HepG2 (cell line): ENCODE measurements at regions not wholly inside any gene's neighbourhood (a gene's known extent, or its start where the extent isn't known, plus 50 kb on each side); places are given as distances from the start of the nearest gene placed in this dataset.
"Not testable (repeated sequence)": the region's sequence is repeated elsewhere in the genome, so short reads cannot be mapped to it uniquely, and the experiment has no call there.

Source experiments
- ATF1 ChIP-seq: IDR thresholded peaks from 2 replicates; pipeline ENCODE4 v1.6.1; 2016; ENCODE audit warnings: mild to moderate bottlenecking, control low read depth
- CCDC6 ChIP-seq: sonication (generic); formaldehyde crosslinking; IDR thresholded peaks from 2 replicates; pipeline ENCODE4 v1.8.1; 2022; ENCODE audit warnings: mild to moderate bottlenecking, missing genetic modification reagents, moderate library complexity
- CHD4 ChIP-seq: fragments of 200-600 bp; sonication (generic); IDR thresholded peaks from 2 replicates; pipeline ENCODE4 v1.7.0; 2017; ENCODE audit warnings: mild to moderate bottlenecking, low read length, borderline replicate concordance
- CTCF ChIP-seq: sonication (generic); formaldehyde crosslinking; IDR thresholded peaks from 2 replicates; pipeline ENCODE4 v1.5.0; 2020; ENCODE audit warnings: mild to moderate bottlenecking, missing genetic modification reagents, moderate library complexity
- FIP1L1 ChIP-seq: fragments of 200-400 bp; formaldehyde crosslinking; IDR thresholded peaks from 2 replicates; pipeline ENCODE4 v1.6.1; 2018; ENCODE audit warnings: low read depth, mild to moderate bottlenecking, low read length, moderate library complexity, borderline replicate concordance; ENCODE audit not compliant: insufficient read depth
- FOXO1 ChIP-seq: sonication (generic); formaldehyde crosslinking; IDR thresholded peaks from 2 replicates; pipeline ENCODE4 v1.4.0; 2020; ENCODE audit warnings: missing genetic modification reagents
- HNRNPUL1 ChIP-seq: fragments of 200-400 bp; formaldehyde crosslinking; IDR thresholded peaks from 2 replicates; pipeline ENCODE4 v1.6.1; 2017; ENCODE audit warnings: low read depth, mild to moderate bottlenecking, low read length, moderate library complexity
- NPAS2 ChIP-seq: sonication (generic); formaldehyde crosslinking; IDR thresholded peaks from 2 replicates; pipeline ENCODE4 v1.8.0; 2022; ENCODE audit warnings: mild to moderate bottlenecking, missing genetic modification reagents, borderline replicate concordance
- POLR2AphosphoS5 ChIP-seq: IDR thresholded peaks from 2 replicates; pipeline ENCODE4 v1.6.1; 2012; ENCODE audit warnings: low read depth, low read length
- RELA ChIP-seq: sonication (generic); formaldehyde crosslinking; IDR thresholded peaks from 2 replicates; pipeline ENCODE4 v1.4.0; 2020; ENCODE audit warnings: missing genetic modification reagents
- TRIM24 ChIP-seq: sonication (generic); formaldehyde crosslinking; IDR thresholded peaks from 2 replicates; pipeline ENCODE4 v1.8.0; 2022; ENCODE audit warnings: mild to moderate bottlenecking, missing genetic modification reagents
- WIZ ChIP-seq: sonication (generic); formaldehyde crosslinking; IDR thresholded peaks from 2 replicates; pipeline ENCODE4 v1.5.1; 2020; ENCODE audit warnings: mild to moderate bottlenecking, missing genetic modification reagents
- ZNF3 ChIP-seq: IDR thresholded peaks from 2 replicates; pipeline ENCODE4 v1.7.0; 2017; ENCODE audit warnings: inconsistent platforms

GRCh38 chr22:15911704-15912103, 221.9 kb downstream of the POTEH start:
- TF ChIP-seq ATF1; HNRNPUL1; CHD4; CTCF (CRISPR knock-in tag); WIZ (CRISPR knock-in tag); TRIM24 (CRISPR knock-in tag); FOXO1 (CRISPR knock-in tag); CCDC6; POLR2AphosphoS5; FIP1L1; ZNF3 (CRISPR knock-in tag); NPAS2; RELA (CRISPR knock-in tag): not testable (repeated sequence)
